Epithelial cell of proximal tubule (primary cell): ENCODE measurements at regions not wholly inside any gene's neighbourhood (a gene's known extent, or its start where the extent isn't known, plus 50 kb on each side); places are given as distances from the start of the nearest gene placed in this dataset.

Source experiments
- DNase-seq: peaks from one replicate; pipeline ENCODE4 v3.0.0-alpha.2; 2011; ENCODE audit warnings: low read depth
- H3K4me3 ChIP-seq: 2 replicates; pipeline ENCODE4 v1.5.1; 2011; ENCODE audit warnings: low read depth, mild to moderate bottlenecking, low read length
- TF ChIP-seq, protein P1 (sequence below): conservative IDR thresholded peaks from 2 replicates; pipeline ENCODE4 v1.5.1; 2012; ENCODE audit warnings: low read depth, mild to moderate bottlenecking, low read length

- DNase-seq, result no peak
- H3K4me3 ChIP-seq, result no peak overlapping the region
- TF ChIP-seq, protein P1, sequence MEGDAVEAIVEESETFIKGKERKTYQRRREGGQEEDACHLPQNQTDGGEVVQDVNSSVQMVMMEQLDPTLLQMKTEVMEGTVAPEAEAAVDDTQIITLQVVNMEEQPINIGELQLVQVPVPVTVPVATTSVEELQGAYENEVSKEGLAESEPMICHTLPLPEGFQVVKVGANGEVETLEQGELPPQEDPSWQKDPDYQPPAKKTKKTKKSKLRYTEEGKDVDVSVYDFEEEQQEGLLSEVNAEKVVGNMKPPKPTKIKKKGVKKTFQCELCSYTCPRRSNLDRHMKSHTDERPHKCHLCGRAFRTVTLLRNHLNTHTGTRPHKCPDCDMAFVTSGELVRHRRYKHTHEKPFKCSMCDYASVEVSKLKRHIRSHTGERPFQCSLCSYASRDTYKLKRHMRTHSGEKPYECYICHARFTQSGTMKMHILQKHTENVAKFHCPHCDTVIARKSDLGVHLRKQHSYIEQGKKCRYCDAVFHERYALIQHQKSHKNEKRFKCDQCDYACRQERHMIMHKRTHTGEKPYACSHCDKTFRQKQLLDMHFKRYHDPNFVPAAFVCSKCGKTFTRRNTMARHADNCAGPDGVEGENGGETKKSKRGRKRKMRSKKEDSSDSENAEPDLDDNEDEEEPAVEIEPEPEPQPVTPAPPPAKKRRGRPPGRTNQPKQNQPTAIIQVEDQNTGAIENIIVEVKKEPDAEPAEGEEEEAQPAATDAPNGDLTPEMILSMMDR, result no peak
Observed at GRCh38 chrX:141969706-141970105, 66.0 kb downstream of the MAGEC1 start.

- H3K4me3 ChIP-seq, result no peak overlapping the region
- TF ChIP-seq, protein P1, result no peak
- no peak for DNase-seq
Observed at GRCh38 chrX:141960578-141960977, 56.9 kb downstream of the MAGEC1 start.
